NCI-H1105 (cell line): ENCODE measurements at regions not wholly inside any gene's neighbourhood (a gene's known extent, or its start where the extent isn't known, plus 50 kb on each side); places are given as distances from the start of the nearest gene placed in this dataset.
A peak's percentile ranks its signal among the peaks of the same experiment; 100 is the strongest.
"Not testable (repeated sequence)": the region's sequence is repeated elsewhere in the genome, so short reads cannot be mapped to it uniquely, and the experiment has no call there.

Experiments
- DNase-seq: peaks from one replicate; lab custom pipeline; 2025; lab: John Stamatoyannopoulos, UW

DNA sequence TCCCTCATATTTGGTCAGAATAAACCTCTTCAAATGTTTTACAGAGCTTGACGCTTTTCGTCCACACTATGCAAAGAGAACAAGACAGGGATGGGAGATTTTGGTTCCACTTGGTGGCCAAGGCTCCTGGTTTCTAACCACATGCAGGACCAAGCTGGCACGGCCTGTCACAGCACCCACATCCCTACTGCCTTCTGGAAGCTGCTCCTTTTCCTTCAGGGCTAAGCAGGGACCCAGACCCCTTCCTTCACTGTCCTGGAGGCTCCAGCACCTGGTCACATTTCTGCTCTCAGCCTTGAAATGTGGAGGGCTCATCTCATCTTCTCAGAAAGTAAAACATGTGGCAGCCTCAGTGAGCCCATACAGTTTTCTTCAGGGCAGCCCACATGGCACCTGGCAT is 50.4 kb upstream of the ARHGEF7 start:
- no peak for DNase-seq

DNA sequence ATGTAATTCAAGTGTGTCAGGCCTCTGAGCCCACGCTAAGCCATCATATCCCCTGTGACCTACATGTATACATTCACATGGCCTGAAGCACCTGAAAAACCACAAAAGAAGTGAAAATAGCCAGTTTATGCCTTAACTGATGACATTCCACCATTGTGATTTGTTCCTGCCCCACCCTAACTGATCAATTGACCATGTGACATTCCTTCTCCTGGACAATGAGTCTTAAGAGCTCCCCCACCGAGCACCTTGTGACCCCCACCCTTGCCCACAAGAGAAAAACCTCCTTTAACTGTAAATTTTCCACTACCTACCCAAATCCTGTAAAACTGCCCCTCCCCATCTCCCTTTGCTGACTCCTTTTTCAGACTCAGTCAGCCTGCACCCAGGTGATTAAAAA is 52.1 kb upstream of the ARHGEF7 start:
- DNase-seq: no peak

- no peak for DNase-seq
Observed at GRCh38 chr13:111062305-111062704, 52.8 kb upstream of the ARHGEF7 start.

GRCh38 chr13:111061358-111062045 is 53.6 kb upstream of the ARHGEF7 start:
- no peak for DNase-seq

DNA sequence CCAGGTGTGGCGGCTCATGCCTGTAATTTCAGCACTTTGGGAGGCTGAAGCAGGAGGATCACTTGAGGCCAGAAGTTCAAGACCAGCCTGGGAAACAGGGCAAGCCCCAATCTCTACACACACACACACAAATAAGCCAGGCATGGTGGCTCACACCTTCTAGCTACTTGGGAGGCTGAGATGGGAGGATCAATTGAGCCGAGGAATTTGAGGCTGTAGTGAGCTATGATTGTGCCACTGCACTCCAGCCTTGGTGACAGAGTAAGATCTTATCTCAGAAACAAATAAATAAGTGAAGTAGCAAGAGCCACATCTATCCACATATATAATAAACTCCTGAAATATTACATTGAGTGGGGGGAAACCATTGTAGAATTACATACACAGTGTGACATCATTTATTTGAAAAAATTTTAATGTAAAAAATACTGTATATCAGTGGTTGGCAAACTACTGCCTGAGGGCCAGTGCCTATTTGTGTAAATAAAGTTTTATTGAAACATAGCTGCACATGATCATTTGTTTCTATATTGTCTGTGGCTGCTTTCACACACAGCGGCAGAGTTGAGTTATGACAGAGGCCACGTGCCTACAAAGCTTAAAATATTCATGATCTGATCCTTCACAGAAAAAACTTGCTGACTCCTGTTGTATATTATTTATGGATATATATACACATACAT is 54.7 kb upstream of the ARHGEF7 start:
- DNase-seq: no peak

GRCh38 chr13:111058796-111059506 is 56.2 kb upstream of the ARHGEF7 start:
- no peak for DNase-seq

DNA sequence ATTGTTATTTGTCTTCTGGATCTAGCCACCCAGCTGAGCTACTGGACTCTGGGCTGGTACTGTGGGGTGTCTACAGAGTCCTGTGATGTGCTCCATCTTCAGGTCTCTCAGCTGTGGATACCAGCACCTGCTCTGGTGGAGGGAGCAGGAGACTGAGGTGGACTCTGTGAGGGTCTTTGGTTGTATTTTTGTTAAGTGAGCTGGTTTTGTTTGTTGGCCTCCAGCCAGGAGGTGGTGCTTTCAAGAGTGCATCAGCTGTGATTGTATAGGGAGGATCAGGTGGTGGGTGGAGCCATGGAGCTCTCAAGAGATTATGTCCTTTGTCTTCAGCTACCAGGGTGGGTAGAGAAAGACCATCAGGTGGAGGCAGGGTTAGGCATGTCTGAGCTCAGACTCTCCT is 56.8 kb upstream of the ARHGEF7 start:
- not testable (repeated sequence) for DNase-seq

DNA sequence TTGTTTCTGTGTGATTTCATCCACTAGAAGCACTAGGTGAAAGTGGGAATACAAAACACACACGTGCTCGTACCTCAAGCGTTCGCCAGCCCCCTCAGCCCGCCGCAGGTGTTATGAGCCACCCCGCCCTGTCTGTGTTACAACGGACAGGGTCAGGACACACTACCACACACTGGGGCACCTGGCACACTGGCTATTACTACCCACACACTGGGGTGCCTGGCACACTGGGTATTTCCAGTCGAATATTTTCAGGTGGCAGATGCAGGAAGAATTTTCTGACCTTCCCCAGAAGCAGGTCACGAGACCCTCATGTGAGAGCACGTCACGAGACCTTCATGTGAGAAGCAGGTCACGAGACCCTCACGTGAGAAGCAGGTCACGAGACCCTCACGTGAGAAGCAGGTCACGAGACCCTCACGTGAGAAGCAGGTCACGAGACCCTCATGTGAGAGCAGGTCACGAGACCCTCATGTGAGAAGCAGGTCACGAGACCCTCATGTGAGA is 63.3 kb upstream of the ARHGEF7 start:
- not testable (repeated sequence) for DNase-seq

GRCh38 chr13:111051041-111051725 is 63.9 kb upstream of the ARHGEF7 start:
- no peak for DNase-seq

GRCh38 chr13:111050539-111050879 is 64.6 kb upstream of the ARHGEF7 start:
- DNase-seq: no peak

GRCh38 chr13:111049791-111050538 is 65.1 kb upstream of the ARHGEF7 start:
- DNase-seq: peak; percentile 9

GRCh38 chr13:111048387-111048786 is 66.7 kb upstream of the ARHGEF7 start:
- no peak for DNase-seq

GRCh38 chr13:111047326-111047725 is 67.8 kb upstream of the ARHGEF7 start:
- DNase-seq: no peak

DNA sequence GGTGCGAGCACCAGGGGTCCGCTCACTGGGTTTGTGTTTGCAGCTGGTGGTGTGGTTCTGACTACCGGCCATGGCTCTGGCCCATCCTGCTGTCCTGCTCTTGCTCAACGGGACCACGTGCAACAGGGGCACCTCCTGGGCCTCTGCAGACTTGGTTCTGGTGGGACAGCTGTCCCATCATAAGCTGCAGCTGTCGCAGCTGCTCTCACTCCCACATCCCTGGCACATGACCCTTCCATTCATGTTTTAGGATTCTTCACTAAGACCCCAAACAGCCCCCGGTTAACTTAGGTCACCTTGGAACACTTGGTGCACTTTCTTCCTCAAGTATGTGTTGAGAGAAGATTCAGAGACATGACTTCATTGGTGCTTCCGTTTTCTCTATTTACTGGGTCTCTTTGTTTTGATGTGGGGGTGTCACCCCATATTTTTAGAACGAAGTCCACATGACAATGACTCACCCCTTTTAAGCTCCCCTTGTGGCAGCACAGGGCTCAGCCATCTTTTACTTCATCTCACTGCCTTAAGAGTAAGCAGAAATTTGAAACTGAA is 68.4 kb upstream of the ARHGEF7 start:
- no peak for DNase-seq

DNA sequence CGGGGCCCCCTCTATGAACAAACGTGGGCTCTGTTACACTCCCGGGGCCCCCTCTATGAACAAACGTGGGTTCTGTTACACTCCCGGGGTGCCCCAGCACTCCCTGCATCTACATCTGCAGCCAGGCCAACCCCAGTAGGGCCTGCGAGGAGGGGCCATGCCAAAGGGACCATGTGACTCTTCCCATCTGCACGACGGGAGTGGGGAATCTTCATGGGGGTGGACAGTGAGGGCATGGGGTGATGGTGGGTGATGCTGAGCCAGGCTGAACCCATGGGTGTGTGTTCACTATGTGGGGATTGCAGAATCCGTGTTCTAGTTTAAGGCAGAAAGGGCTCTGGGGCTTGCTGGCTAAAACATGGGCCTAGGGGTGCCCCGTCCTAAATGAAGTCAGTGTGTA is 69.9 kb upstream of the ARHGEF7 start:
- no peak for DNase-seq

DNA sequence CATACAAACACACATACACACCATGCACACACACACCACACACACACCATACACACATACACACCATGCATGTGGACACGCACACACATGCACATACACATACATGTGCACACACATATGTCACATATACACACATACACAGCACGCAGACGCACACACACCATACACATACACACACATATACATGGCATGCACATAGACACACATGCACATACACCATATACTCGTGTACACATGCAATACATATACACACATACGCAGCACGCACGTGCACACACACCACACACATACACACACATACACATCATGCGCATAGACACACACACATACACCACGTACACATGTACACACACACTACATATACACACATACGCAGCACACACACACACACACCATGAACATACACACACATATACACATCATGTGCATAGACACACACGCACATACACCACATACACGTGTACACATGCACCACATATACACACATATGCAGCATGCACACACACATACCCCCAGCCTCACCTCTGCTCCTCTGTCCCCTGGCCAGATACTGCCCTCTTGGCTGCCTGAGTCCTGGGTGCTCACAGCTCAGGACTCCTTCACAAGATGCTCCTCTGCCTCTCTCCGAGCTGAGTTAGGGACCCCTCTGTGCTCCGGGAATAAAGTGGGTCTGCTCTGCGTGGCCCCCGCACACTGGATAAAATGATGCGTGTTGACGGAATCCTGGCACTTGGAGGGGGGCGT is 70.9 kb upstream of the ARHGEF7 start:
- no peak for DNase-seq

DNA sequence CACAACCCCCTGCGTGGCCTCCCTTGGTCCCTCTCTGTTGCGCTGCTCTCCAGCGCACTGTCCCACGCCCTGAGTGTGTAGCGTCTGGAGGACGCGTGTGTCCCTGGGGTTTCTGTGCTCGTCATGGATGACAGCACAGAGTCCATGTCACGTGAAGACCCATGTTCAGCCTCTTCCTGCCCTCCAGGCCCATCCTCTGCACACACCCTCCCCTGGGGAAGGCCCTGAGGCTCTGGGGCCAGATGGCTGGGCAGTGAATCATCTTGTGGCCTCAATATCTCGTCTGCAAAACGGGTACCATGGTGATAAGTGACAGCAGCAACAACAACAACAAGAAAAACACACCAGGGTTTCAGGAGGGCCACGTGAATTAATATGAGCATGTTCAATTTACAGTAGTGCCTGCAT is 71.5 kb upstream of the ARHGEF7 start:
- DNase-seq: no peak

- DNase-seq: no peak
Observed at GRCh38 chr13:111042661-111043226, 72.4 kb upstream of the ARHGEF7 start.

- DNase-seq: no peak
Observed at GRCh38 chr13:111040830-111041229, 74.3 kb upstream of the ARHGEF7 start.

DNA sequence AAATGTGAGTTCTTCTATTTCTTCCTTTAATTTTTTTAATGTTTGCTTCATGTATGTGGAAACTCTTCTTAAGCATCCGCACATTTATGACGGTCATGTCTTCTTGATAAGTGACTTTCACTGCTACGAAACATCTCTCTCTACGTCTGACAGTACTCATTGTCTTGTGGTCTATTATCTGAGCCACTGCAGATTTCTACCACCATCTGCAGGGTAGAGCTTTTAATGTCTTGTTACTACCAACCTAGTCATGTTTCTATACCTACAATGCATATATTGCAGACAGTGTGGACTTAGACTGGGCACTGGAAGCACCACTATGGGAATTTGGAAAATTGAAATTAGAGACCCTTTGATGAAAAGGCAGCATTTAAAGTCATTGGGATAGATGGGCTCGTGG is 75.4 kb upstream of the ARHGEF7 start:
- no peak for DNase-seq
